ENCODE measurements at regions not wholly inside any gene's neighbourhood (a gene's known extent, or its start where the extent isn't known, plus 50 kb on each side); places are given as distances from the start of the nearest gene placed in this dataset.
"Not testable (repeated sequence)": the region's sequence is repeated elsewhere in the genome, so short reads cannot be mapped to it uniquely, and the experiment has no call there.

- H3K36me3 ChIP-seq (ENCODE audit: control insufficient read depth in 4 of 4, insufficient read depth in 3 of 4, low read depth in 1 of 4, low read length in 3 of 4): no peaks in the 10 kb centered on the region
- no peak for DNase-seq (ENCODE audit: low spot score)
- H3K4me3 ChIP-seq (ENCODE audit: low read depth in 1 of 3, low read length in 3 of 3): no peak overlapping the region
- H3K9ac ChIP-seq (ENCODE audit: low read depth in 1 of 2, low read length in 2 of 2): no peak overlapping the region
- H3K9me3 ChIP-seq (ENCODE audit: control insufficient read depth in 4 of 4, low read length in 3 of 4): peaks cover 0 to 3% (median 0%) of the 10 kb centered on the region in 4 donors
- no peaks in the 10 kb centered on the region for H3K27me3 ChIP-seq (ENCODE audit: control insufficient read depth in 4 of 4, insufficient read depth in 4 of 4, low read length in 3 of 4)
- TF ChIP-seq REST (IDR thresholded peaks at IDR 0.05) (no peak), HNF4G (IDR thresholded peaks at IDR 0.05) (no peak), GABPA (IDR thresholded peaks at IDR 0.05 in 1 of 2, conservative IDR thresholded peaks at IDR 0.05 in 1 of 2) (no peak), HNF4A (conservative IDR thresholded peaks at IDR 0.05) (no peak), JUND (IDR thresholded peaks at IDR 0.05) (no peak), CTCF (IDR thresholded peaks at IDR 0.05; ENCODE audit: low read depth, low read length, missing input control) (no peak), NR2F2 (IDR thresholded peaks at IDR 0.05) (no peak), RAD21 (IDR thresholded peaks at IDR 0.05) (no peak), EGR1 (IDR thresholded peaks at IDR 0.05; ENCODE audit: low read depth in 2 of 2) (no peak)
- H3K4me1 ChIP-seq (ENCODE audit: control insufficient read depth in 4 of 4, insufficient read depth in 4 of 4, low read length in 3 of 4): no peaks in the 10 kb centered on the region
- H3K27ac ChIP-seq (ENCODE audit: low read depth in 1 of 2, low read length in 2 of 2): no peak overlapping the region
- WGBS: 89% methylated on average over 1 of the region's 1 CpG
Measured at GRCh38 chr10:90031776-90032175, 330.4 kb downstream of the KIF20B start.

GRCh38 chr10:90032519-90032918, 331.1 kb downstream of the KIF20B start:
- Histone ChIP-seq H3K9ac (ENCODE audit: low read depth in 1 of 2, low read length in 2 of 2) (no peak overlapping the region), H3K27me3 (ENCODE audit: control insufficient read depth in 4 of 4, insufficient read depth in 4 of 4, low read length in 3 of 4) (no peaks in the 10 kb centered on the region), H3K36me3 (ENCODE audit: control insufficient read depth in 4 of 4, insufficient read depth in 3 of 4, low read depth in 1 of 4, low read length in 3 of 4) (no peaks in the 10 kb centered on the region), H3K9me3 (ENCODE audit: control insufficient read depth in 4 of 4, low read length in 3 of 4) (peaks cover 0 to 3% (median 0%) of the 10 kb centered on the region in 4 donors), H3K4me3 (ENCODE audit: low read depth in 1 of 3, low read length in 3 of 3) (no peak overlapping the region), H3K27ac (ENCODE audit: low read depth in 1 of 2, low read length in 2 of 2) (no peak overlapping the region), H3K4me1 (ENCODE audit: control insufficient read depth in 4 of 4, insufficient read depth in 4 of 4, low read length in 3 of 4) (no peaks in the 10 kb centered on the region)
- DNase-seq (ENCODE audit: low spot score): no peak
- TF ChIP-seq NR2F2 (IDR thresholded peaks at IDR 0.05) (no peak), SP1 (IDR thresholded peaks at IDR 0.05) (no peak), JUND (IDR thresholded peaks at IDR 0.05) (no peak), FOXA2 (IDR thresholded peaks at IDR 0.05) (no peak), EGR1 (IDR thresholded peaks at IDR 0.05; ENCODE audit: low read depth in 2 of 2) (no peak), FOXA1 (IDR thresholded peaks at IDR 0.05) (no peak), REST (IDR thresholded peaks at IDR 0.05) (no peak), HNF4G (IDR thresholded peaks at IDR 0.05) (no peak), TAF1 (conservative IDR thresholded peaks at IDR 0.05) (no peak), ATF3 (IDR thresholded peaks at IDR 0.05) (no peak), YY1 (IDR thresholded peaks at IDR 0.05) (no peak), GABPA (IDR thresholded peaks at IDR 0.05 in 1 of 2, conservative IDR thresholded peaks at IDR 0.05 in 1 of 2) (no peak), ZBTB33 (IDR thresholded peaks at IDR 0.05) (no peak), MAX (IDR thresholded peaks at IDR 0.05) (no peak)

GRCh38 chr10:90034862-90035261, 333.5 kb downstream of the KIF20B start:
- H3K27me3 ChIP-seq (ENCODE audit: control insufficient read depth in 4 of 4, insufficient read depth in 4 of 4, low read length in 3 of 4); H3K4me3 ChIP-seq (ENCODE audit: low read depth in 1 of 3, low read length in 3 of 3); H3K36me3 ChIP-seq (ENCODE audit: control insufficient read depth in 4 of 4, insufficient read depth in 3 of 4, low read depth in 1 of 4, low read length in 3 of 4); H3K9me3 ChIP-seq (ENCODE audit: control insufficient read depth in 4 of 4, low read length in 3 of 4); H3K4me1 ChIP-seq (ENCODE audit: control insufficient read depth in 4 of 4, insufficient read depth in 4 of 4, low read length in 3 of 4); H3K9ac ChIP-seq (ENCODE audit: low read depth in 1 of 2, low read length in 2 of 2); DNase-seq (ENCODE audit: low spot score); H3K27ac ChIP-seq (ENCODE audit: low read depth in 1 of 2, low read length in 2 of 2): not testable (repeated sequence)
- WGBS: 76% methylated on average over 5 of the region's 5 CpGs
